ENCODE measurements at regions not wholly inside any gene's neighbourhood (a gene's known extent, or its start where the extent isn't known, plus 50 kb on each side); places are given as distances from the start of the nearest gene placed in this dataset.
"Not testable (repeated sequence)": the region's sequence is repeated elsewhere in the genome, so short reads cannot be mapped to it uniquely, and the experiment has no call there.

GRCh38 chr2:16224298-16225045 lies 284.1 kb downstream of the MYCN start:
- DNase-seq (ENCODE audit: low read depth in 4 of 6, low spot score in 6 of 6), result no peak
- peaks cover 4% of the 10 kb centered on the region for H3K27me3 ChIP-seq (ENCODE audit: control insufficient read depth, insufficient read depth, low read length)
- H3K4me3 ChIP-seq (ENCODE audit: low read depth, low read length), result no peak overlapping the region
- no peak overlapping the region for H3K27ac ChIP-seq (ENCODE audit: low read depth, low read length)
- no peaks in the 10 kb centered on the region for H3K36me3 ChIP-seq (ENCODE audit: control insufficient read depth, insufficient read depth, low read length)
- H3K4me1 ChIP-seq (ENCODE audit: control insufficient read depth, insufficient read depth, low read length), result peaks cover 33% of the 10 kb centered on the region
- WGBS (ENCODE audit: insufficient coverage), result 67% methylated on average over 7 of the region's 14 CpGs
- H3K9me3 ChIP-seq (ENCODE audit: control insufficient read depth, insufficient read depth, low read length), result no peaks in the 10 kb centered on the region

DNA sequence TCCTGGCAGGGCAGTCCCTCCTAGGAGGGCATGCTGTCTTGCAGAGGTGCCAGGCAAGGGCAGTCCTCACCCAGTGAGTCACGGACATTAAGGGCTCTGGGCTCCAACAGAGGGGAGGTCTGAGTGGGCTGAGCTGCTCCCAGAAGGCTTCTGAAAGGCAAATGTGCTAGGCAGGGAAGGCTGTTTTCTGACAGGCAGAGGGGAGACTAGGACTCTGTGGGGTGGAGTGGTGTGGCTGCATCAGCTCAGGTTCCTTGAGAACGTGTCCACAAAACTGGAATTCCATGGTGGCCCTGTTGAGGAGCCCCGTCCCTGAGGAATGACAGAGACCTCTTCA lies 283.5 kb downstream of the MYCN start:
- Histone ChIP-seq H3K36me3 (ENCODE audit: control insufficient read depth, insufficient read depth, low read length) (no peaks in the 10 kb centered on the region), H3K27me3 (ENCODE audit: control insufficient read depth, insufficient read depth, low read length) (peaks cover 1% of the 10 kb centered on the region), H3K9me3 (ENCODE audit: control insufficient read depth, insufficient read depth, low read length) (no peaks in the 10 kb centered on the region), H3K4me3 (ENCODE audit: low read depth, low read length) (no peak overlapping the region), H3K4me1 (ENCODE audit: control insufficient read depth, insufficient read depth, low read length) (peaks cover 33% of the 10 kb centered on the region), H3K27ac (ENCODE audit: low read depth, low read length) (no peak overlapping the region)
- DNase-seq (ENCODE audit: low read depth in 4 of 6, low spot score in 6 of 6), result no peak
- WGBS (ENCODE audit: insufficient coverage), result 70% methylated on average over 3 of the region's 3 CpGs

DNA sequence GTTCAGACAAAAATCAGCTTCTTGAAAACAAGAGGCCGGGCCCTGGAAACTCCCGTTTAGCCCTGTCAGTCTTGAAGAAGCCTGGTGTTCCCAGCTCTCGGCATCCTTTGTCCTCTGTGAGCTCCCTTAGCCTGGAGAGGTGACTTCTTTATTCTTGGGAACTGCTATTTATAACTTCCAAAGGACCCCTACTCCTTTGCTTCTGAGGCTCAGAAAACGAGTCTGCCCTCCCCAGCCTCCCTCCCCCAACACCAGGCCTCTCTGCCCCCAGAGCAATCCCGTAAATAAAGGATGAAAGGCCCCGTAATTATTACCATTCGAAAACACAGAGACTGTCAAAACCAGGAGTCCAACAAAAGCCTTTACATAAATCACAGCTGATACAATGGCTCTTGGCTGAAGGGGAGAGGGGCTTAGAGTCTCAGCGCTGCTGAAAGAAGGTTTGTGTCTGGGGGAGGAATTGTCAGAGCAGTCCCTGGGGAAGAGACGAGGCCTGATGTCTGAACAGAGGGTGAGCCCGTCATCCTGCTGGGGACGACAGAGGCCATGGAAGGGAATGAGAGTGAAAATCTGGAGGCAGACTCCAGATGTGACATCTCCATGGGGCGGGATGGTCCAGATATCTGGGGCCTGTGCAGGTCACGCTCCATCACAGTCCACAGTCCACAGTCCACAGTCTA lies 283.0 kb downstream of the MYCN start:
- H3K27me3 ChIP-seq (ENCODE audit: control insufficient read depth, insufficient read depth, low read length), result no peaks in the 10 kb centered on the region
- no peak overlapping the region for H3K27ac ChIP-seq (ENCODE audit: low read depth, low read length)
- peak in 2 of 6 donors; percentile 50 to 73 for DNase-seq (ENCODE audit: low read depth in 4 of 6, low spot score in 6 of 6)
- no peak overlapping the region for H3K4me3 ChIP-seq (ENCODE audit: low read depth, low read length)
- H3K36me3 ChIP-seq (ENCODE audit: control insufficient read depth, insufficient read depth, low read length), result no peaks in the 10 kb centered on the region
- peaks cover 33% of the 10 kb centered on the region for H3K4me1 ChIP-seq (ENCODE audit: control insufficient read depth, insufficient read depth, low read length)
- WGBS (ENCODE audit: insufficient coverage), result 45% methylated on average over 9 of the region's 13 CpGs
- no peaks in the 10 kb centered on the region for H3K9me3 ChIP-seq (ENCODE audit: control insufficient read depth, insufficient read depth, low read length)

- peaks cover 31% of the 10 kb centered on the region for H3K4me1 ChIP-seq (ENCODE audit: control insufficient read depth, insufficient read depth, low read length)
- no peaks in the 10 kb centered on the region for H3K9me3 ChIP-seq (ENCODE audit: control insufficient read depth, insufficient read depth, low read length)
- no peaks in the 10 kb centered on the region for H3K27me3 ChIP-seq (ENCODE audit: control insufficient read depth, insufficient read depth, low read length)
- no peak overlapping the region for H3K27ac ChIP-seq (ENCODE audit: low read depth, low read length)
- no peaks in the 10 kb centered on the region for H3K36me3 ChIP-seq (ENCODE audit: control insufficient read depth, insufficient read depth, low read length)
- no peak overlapping the region for H3K4me3 ChIP-seq (ENCODE audit: low read depth, low read length)
- WGBS (ENCODE audit: insufficient coverage), result 97% methylated on average over 2 of the region's 2 CpGs
- DNase-seq (ENCODE audit: low read depth in 4 of 6, low spot score in 6 of 6), result no peak
These were observed 282.0 kb downstream of the MYCN start for GRCh38 chr2:16222326-16222725.

DNA sequence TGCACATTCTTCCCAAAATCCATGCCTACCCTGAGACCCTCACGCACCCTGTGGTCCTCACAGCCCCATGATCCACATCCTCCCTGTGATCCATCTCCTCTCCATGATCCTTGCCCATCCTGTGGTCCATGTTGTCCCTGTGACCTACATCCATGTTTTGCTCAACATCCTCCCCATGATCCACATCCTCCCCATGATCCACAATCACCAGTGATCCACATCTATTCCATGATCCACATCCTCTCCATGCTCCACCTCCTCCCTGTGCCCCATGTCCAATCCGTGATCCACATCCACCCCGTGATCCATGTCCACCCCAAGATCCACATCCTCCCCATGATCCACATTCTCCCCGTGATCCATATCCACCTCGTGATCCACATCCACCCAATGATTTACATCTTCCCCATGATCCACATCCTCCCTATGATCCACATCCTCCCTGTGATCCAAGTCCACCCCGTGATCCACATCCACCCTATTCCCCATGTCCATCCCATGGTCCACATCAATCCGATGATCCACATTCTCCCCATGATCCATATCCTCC lies 281.2 kb downstream of the MYCN start:
- H3K4me3 ChIP-seq (ENCODE audit: low read depth, low read length), result no peak overlapping the region
- no peak overlapping the region for H3K27ac ChIP-seq (ENCODE audit: low read depth, low read length)
- H3K9me3 ChIP-seq (ENCODE audit: control insufficient read depth, insufficient read depth, low read length), result no peaks in the 10 kb centered on the region
- H3K27me3 ChIP-seq (ENCODE audit: control insufficient read depth, insufficient read depth, low read length), result no peaks in the 10 kb centered on the region
- H3K4me1 ChIP-seq (ENCODE audit: control insufficient read depth, insufficient read depth, low read length), result peaks cover 25% of the 10 kb centered on the region
- DNase-seq (ENCODE audit: low read depth in 4 of 6, low spot score in 6 of 6), result no peak
- 82% methylated on average over 7 of the region's 7 CpGs for WGBS (ENCODE audit: insufficient coverage)
- no peaks in the 10 kb centered on the region for H3K36me3 ChIP-seq (ENCODE audit: control insufficient read depth, insufficient read depth, low read length)

DNA sequence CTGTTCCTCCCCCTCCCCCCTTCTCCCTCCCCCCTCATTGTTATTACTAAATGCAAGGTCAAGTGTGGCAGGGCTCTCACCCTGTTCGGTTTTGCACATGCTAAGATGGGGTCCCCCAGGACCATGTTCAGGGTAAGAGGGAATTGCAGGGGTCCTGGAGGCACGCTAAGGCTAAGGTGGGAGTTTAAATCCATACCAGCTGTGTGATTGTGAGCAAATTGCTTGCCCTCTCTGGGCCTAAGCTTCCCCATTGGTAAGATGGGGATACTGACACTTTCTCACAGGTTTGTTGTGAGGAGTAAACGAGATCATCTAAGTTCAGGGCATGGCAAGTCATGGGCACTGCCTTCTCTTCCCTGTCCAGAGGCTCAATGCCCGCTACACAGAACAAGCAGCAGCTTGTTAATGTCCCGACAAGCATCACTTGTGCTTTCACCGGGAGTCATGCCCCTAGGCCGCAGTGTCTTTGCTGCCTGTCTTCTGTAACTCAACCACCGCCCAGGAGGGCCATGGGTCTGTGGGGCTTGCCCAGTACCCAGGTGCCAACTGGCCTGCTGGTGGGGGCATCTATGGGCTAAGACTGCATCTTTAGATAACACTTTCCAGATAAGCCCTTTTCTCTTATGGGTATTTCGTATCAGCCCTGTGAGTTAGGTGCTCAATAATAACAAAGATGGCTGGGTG lies 279.1 kb downstream of the MYCN start:
- 89% methylated on average over 8 of the region's 9 CpGs for WGBS (ENCODE audit: insufficient coverage)
- no peak for DNase-seq (ENCODE audit: low read depth in 4 of 6, low spot score in 6 of 6)

DNA sequence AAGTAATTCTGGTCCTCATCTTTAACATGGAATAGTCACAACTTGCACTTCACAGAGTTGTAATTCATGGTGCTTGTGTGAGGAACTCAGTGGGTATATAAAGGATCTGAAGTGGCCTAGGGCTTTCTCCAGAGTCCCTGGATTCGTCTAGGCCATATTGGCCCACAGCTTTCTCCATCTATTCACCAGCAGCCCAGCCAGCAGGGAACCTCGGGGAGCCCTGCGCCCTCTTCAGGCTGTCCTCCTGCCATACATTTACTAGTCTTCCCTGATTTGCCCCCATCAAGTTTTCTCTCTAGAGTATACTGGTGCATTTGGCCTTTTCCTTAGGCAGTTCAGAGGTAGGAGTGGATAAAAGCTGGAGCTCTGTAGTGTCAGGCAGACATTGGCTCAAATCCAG lies 278.3 kb downstream of the MYCN start:
- H3K4me1 ChIP-seq (ENCODE audit: control insufficient read depth, insufficient read depth, low read length), result peaks cover 18% of the 10 kb centered on the region
- peak in 2 of 6 donors; percentile 44 to 49 for DNase-seq (ENCODE audit: low read depth in 4 of 6, low spot score in 6 of 6)
- no peak overlapping the region for H3K4me3 ChIP-seq (ENCODE audit: low read depth, low read length)
- H3K27ac ChIP-seq (ENCODE audit: low read depth, low read length), result no peak overlapping the region
- H3K27me3 ChIP-seq (ENCODE audit: control insufficient read depth, insufficient read depth, low read length), result no peaks in the 10 kb centered on the region
- no peaks in the 10 kb centered on the region for H3K9me3 ChIP-seq (ENCODE audit: control insufficient read depth, insufficient read depth, low read length)
- H3K36me3 ChIP-seq (ENCODE audit: control insufficient read depth, insufficient read depth, low read length), result no peaks in the 10 kb centered on the region
- 0% methylated on average over 1 of the region's 3 CpGs for WGBS (ENCODE audit: insufficient coverage)

More for the DNA sequence above, 279.1 kb downstream of the MYCN start:
- H3K27ac ChIP-seq (ENCODE audit: low read depth, low read length), result no peak overlapping the region
- H3K4me3 ChIP-seq (ENCODE audit: low read depth, low read length), result no peak overlapping the region
- H3K4me1 ChIP-seq (ENCODE audit: control insufficient read depth, insufficient read depth, low read length), result peaks cover 26% of the 10 kb centered on the region
- no peaks in the 10 kb centered on the region for H3K27me3 ChIP-seq (ENCODE audit: control insufficient read depth, insufficient read depth, low read length)
- H3K36me3 ChIP-seq (ENCODE audit: control insufficient read depth, insufficient read depth, low read length), result no peaks in the 10 kb centered on the region
- H3K9me3 ChIP-seq (ENCODE audit: control insufficient read depth, insufficient read depth, low read length), result no peaks in the 10 kb centered on the region

GRCh38 chr2:16218161-16218560 lies 277.8 kb downstream of the MYCN start:
- Histone ChIP-seq H3K27me3 (ENCODE audit: control insufficient read depth, insufficient read depth, low read length) (no peaks in the 10 kb centered on the region), H3K36me3 (ENCODE audit: control insufficient read depth, insufficient read depth, low read length) (no peaks in the 10 kb centered on the region), H3K4me3 (ENCODE audit: low read depth, low read length) (no peak overlapping the region), H3K27ac (ENCODE audit: low read depth, low read length) (no peak overlapping the region), H3K9me3 (ENCODE audit: control insufficient read depth, insufficient read depth, low read length) (no peaks in the 10 kb centered on the region), H3K4me1 (ENCODE audit: control insufficient read depth, insufficient read depth, low read length) (peaks cover 13% of the 10 kb centered on the region)
- DNase-seq (ENCODE audit: low read depth in 4 of 6, low spot score in 6 of 6), result no peak
- WGBS (ENCODE audit: insufficient coverage), result 100% methylated on average over 2 of the region's 5 CpGs

GRCh38 chr2:16217741-16218140 lies 277.4 kb downstream of the MYCN start:
- not testable (repeated sequence) for H3K9me3 ChIP-seq (ENCODE audit: control insufficient read depth, insufficient read depth, low read length); H3K27me3 ChIP-seq (ENCODE audit: control insufficient read depth, insufficient read depth, low read length); H3K27ac ChIP-seq (ENCODE audit: low read depth, low read length); DNase-seq (ENCODE audit: low read depth in 4 of 6, low spot score in 6 of 6); H3K4me3 ChIP-seq (ENCODE audit: low read depth, low read length); H3K36me3 ChIP-seq (ENCODE audit: control insufficient read depth, insufficient read depth, low read length)
- peaks cover 11% of the 10 kb centered on the region for H3K4me1 ChIP-seq (ENCODE audit: control insufficient read depth, insufficient read depth, low read length)
- WGBS (ENCODE audit: insufficient coverage), result 97% methylated on average over 8 of the region's 8 CpGs

Measured in spinal cord (tissue), 9 donors.